ENCODE measurements at regions not wholly inside any gene's neighbourhood (a gene's known extent, or its start where the extent isn't known, plus 50 kb on each side); places are given as distances from the start of the nearest gene placed in this dataset.
"Not testable (repeated sequence)": the region's sequence is repeated elsewhere in the genome, so short reads cannot be mapped to it uniquely, and the experiment has no call there.

DNA sequence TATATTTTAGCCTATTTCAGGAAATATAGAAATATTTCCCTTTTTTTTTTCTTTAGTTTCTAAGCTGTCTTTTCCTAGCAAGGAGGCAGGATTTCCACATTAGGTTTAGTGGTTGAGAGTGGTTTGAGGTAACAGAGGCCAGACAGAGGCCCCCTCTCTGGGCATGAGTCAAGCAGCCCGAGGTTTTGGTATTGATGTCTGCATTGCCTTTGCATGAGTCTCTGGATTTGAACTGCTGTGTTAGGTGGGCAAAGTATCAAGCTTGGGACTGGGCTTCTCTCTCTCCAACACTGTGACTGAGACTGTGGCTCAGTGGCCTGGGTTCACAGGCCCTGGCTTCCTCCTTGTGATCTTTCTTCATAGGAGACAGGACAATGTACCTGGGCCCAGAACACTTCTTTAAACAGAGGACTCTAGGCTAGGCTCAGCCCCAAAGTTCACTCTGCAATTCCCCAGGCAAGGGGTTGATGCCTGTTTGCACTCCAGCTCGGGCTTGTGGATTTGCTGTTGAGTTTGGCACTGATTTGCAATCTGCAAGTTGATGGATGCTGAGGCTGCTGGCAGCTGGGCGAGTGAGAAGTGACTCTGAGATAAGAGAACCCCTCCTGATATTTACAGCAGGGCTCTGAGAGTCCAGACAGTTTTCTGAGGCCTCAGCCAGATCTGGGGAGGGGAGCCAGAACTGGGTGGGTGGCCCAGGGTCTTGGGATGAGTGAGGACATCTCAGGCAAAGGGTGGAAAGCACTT lies 271.2 kb downstream of the EN1 start:
- Histone ChIP-seq H3K4me2 (ENCODE audit: low read depth, low read length, poor library complexity, severe bottlenecking) (no peak overlapping the region), H2AFZ (ENCODE audit: low read length) (no peak overlapping the region), H3K27me3 (ENCODE audit: low read length) (no peaks in the 10 kb centered on the region), H3K36me3 (ENCODE audit: insufficient read depth, low read length) (no peaks in the 10 kb centered on the region), H3K27ac (ENCODE audit: low read length) (no peak overlapping the region), H3K9me2 (replicated peaks; ENCODE audit: insufficient read depth, low read length) (no peaks in the 10 kb centered on the region), H3K9ac (ENCODE audit: low read length) (no peak overlapping the region), H3K4me1 (ENCODE audit: low read length) (no peaks in the 10 kb centered on the region), H3K4me3 (ENCODE audit: low read length) (no peak overlapping the region), H4K20me1 (ENCODE audit: insufficient read depth, low read depth, low read length) (no peaks in the 10 kb centered on the region), H3K79me2 (ENCODE audit: low read length) (no peaks in the 10 kb centered on the region), H3K9me3 (ENCODE audit: low read length) (no peaks in the 10 kb centered on the region)
- no peak for DNase-seq

- H3K27ac ChIP-seq (ENCODE audit: low read length); H3K9me3 ChIP-seq (ENCODE audit: low read length); H3K4me1 ChIP-seq (ENCODE audit: low read length); H3K9ac ChIP-seq (ENCODE audit: low read length); DNase-seq; H3K4me2 ChIP-seq (ENCODE audit: low read depth, low read length, poor library complexity, severe bottlenecking); H3K4me3 ChIP-seq (ENCODE audit: low read length); H2AFZ ChIP-seq (ENCODE audit: low read length); H3K36me3 ChIP-seq (ENCODE audit: insufficient read depth, low read length); H3K27me3 ChIP-seq (ENCODE audit: low read length); H3K79me2 ChIP-seq (ENCODE audit: low read length); H3K9me2 ChIP-seq (replicated peaks; ENCODE audit: insufficient read depth, low read length); H4K20me1 ChIP-seq (ENCODE audit: insufficient read depth, low read depth, low read length): not testable (repeated sequence)
These were observed 275.1 kb downstream of the EN1 start for GRCh38 chr2:118572380-118572779.

- Histone ChIP-seq H3K36me3 (ENCODE audit: insufficient read depth, low read length) (no peaks in the 10 kb centered on the region), H3K9me2 (replicated peaks; ENCODE audit: insufficient read depth, low read length) (no peaks in the 10 kb centered on the region), H3K4me3 (ENCODE audit: low read length) (no peak overlapping the region), H3K9me3 (ENCODE audit: low read length) (no peaks in the 10 kb centered on the region), H3K27me3 (ENCODE audit: low read length) (no peaks in the 10 kb centered on the region), H3K27ac (ENCODE audit: low read length) (no peak overlapping the region), H3K79me2 (ENCODE audit: low read length) (no peaks in the 10 kb centered on the region), H3K4me2 (ENCODE audit: low read depth, low read length, poor library complexity, severe bottlenecking) (no peak overlapping the region), H2AFZ (ENCODE audit: low read length) (no peak overlapping the region), H3K9ac (ENCODE audit: low read length) (no peak overlapping the region), H4K20me1 (ENCODE audit: insufficient read depth, low read depth, low read length) (no peaks in the 10 kb centered on the region), H3K4me1 (ENCODE audit: low read length) (no peaks in the 10 kb centered on the region)
- DNase-seq: no peak
These were observed 277.4 kb downstream of the EN1 start for GRCh38 chr2:118569876-118570535.

GRCh38 chr2:118568700-118569099 lies 278.7 kb downstream of the EN1 start:
- Histone ChIP-seq H3K27ac (ENCODE audit: low read length) (no peak overlapping the region), H3K79me2 (ENCODE audit: low read length) (no peaks in the 10 kb centered on the region), H3K9ac (ENCODE audit: low read length) (no peak overlapping the region), H3K9me2 (replicated peaks; ENCODE audit: insufficient read depth, low read length) (no peaks in the 10 kb centered on the region), H3K4me2 (ENCODE audit: low read depth, low read length, poor library complexity, severe bottlenecking) (no peak overlapping the region), H3K27me3 (ENCODE audit: low read length) (no peaks in the 10 kb centered on the region), H3K4me1 (ENCODE audit: low read length) (no peaks in the 10 kb centered on the region), H4K20me1 (ENCODE audit: insufficient read depth, low read depth, low read length) (no peaks in the 10 kb centered on the region), H3K9me3 (ENCODE audit: low read length) (no peaks in the 10 kb centered on the region), H3K36me3 (ENCODE audit: insufficient read depth, low read length) (no peaks in the 10 kb centered on the region), H3K4me3 (ENCODE audit: low read length) (no peak overlapping the region), H2AFZ (ENCODE audit: low read length) (no peak overlapping the region)
- DNase-seq: no peak

- no peaks in the 10 kb centered on the region for H3K4me1 ChIP-seq (ENCODE audit: low read length)
- H3K4me3 ChIP-seq (ENCODE audit: low read length): no peak overlapping the region
- no peaks in the 10 kb centered on the region for H4K20me1 ChIP-seq (ENCODE audit: insufficient read depth, low read depth, low read length)
- H3K4me2 ChIP-seq (ENCODE audit: low read depth, low read length, poor library complexity, severe bottlenecking): no peak overlapping the region
- no peaks in the 10 kb centered on the region for H3K27me3 ChIP-seq (ENCODE audit: low read length)
- H3K36me3 ChIP-seq (ENCODE audit: insufficient read depth, low read length): no peaks in the 10 kb centered on the region
- H3K9me2 ChIP-seq (replicated peaks; ENCODE audit: insufficient read depth, low read length): no peaks in the 10 kb centered on the region
- no peaks in the 10 kb centered on the region for H3K9me3 ChIP-seq (ENCODE audit: low read length)
- no peak overlapping the region for H3K27ac ChIP-seq (ENCODE audit: low read length)
- no peaks in the 10 kb centered on the region for H3K79me2 ChIP-seq (ENCODE audit: low read length)
- no peak overlapping the region for H2AFZ ChIP-seq (ENCODE audit: low read length)
- H3K9ac ChIP-seq (ENCODE audit: low read length): no peak overlapping the region
- DNase-seq: no peak
These were observed 281.5 kb downstream of the EN1 start for GRCh38 chr2:118565786-118566540.

GRCh38 chr2:118565301-118565700 lies 282.1 kb downstream of the EN1 start:
- no peak overlapping the region for H2AFZ ChIP-seq (ENCODE audit: low read length)
- no peaks in the 10 kb centered on the region for H4K20me1 ChIP-seq (ENCODE audit: insufficient read depth, low read depth, low read length)
- no peak overlapping the region for H3K9ac ChIP-seq (ENCODE audit: low read length)
- no peaks in the 10 kb centered on the region for H3K9me2 ChIP-seq (replicated peaks; ENCODE audit: insufficient read depth, low read length)
- no peaks in the 10 kb centered on the region for H3K36me3 ChIP-seq (ENCODE audit: insufficient read depth, low read length)
- H3K4me1 ChIP-seq (ENCODE audit: low read length): no peaks in the 10 kb centered on the region
- no peak overlapping the region for H3K27ac ChIP-seq (ENCODE audit: low read length)
- no peaks in the 10 kb centered on the region for H3K9me3 ChIP-seq (ENCODE audit: low read length)
- H3K79me2 ChIP-seq (ENCODE audit: low read length): no peaks in the 10 kb centered on the region
- DNase-seq: no peak
- H3K4me2 ChIP-seq (ENCODE audit: low read depth, low read length, poor library complexity, severe bottlenecking): no peak overlapping the region
- H3K4me3 ChIP-seq (ENCODE audit: low read length): no peak overlapping the region
- H3K27me3 ChIP-seq (ENCODE audit: low read length): no peaks in the 10 kb centered on the region

GRCh38 chr2:118562144-118562543 lies 285.3 kb downstream of the EN1 start:
- Histone ChIP-seq H3K9me2 (replicated peaks; ENCODE audit: insufficient read depth, low read length) (no peaks in the 10 kb centered on the region), H3K27ac (ENCODE audit: low read length) (no peak overlapping the region), H3K79me2 (ENCODE audit: low read length) (no peaks in the 10 kb centered on the region), H3K36me3 (ENCODE audit: insufficient read depth, low read length) (no peaks in the 10 kb centered on the region), H3K4me2 (ENCODE audit: low read depth, low read length, poor library complexity, severe bottlenecking) (no peak overlapping the region), H2AFZ (ENCODE audit: low read length) (no peak overlapping the region), H3K27me3 (ENCODE audit: low read length) (no peaks in the 10 kb centered on the region), H4K20me1 (ENCODE audit: insufficient read depth, low read depth, low read length) (no peaks in the 10 kb centered on the region), H3K4me3 (ENCODE audit: low read length) (no peak overlapping the region), H3K4me1 (ENCODE audit: low read length) (no peaks in the 10 kb centered on the region), H3K9ac (ENCODE audit: low read length) (no peak overlapping the region), H3K9me3 (ENCODE audit: low read length) (no peaks in the 10 kb centered on the region)
- DNase-seq: no peak

- H2AFZ ChIP-seq (ENCODE audit: low read length): no peak overlapping the region
- no peaks in the 10 kb centered on the region for H3K4me1 ChIP-seq (ENCODE audit: low read length)
- H3K36me3 ChIP-seq (ENCODE audit: insufficient read depth, low read length): no peaks in the 10 kb centered on the region
- H3K9ac ChIP-seq (ENCODE audit: low read length): no peak overlapping the region
- no peaks in the 10 kb centered on the region for H3K27me3 ChIP-seq (ENCODE audit: low read length)
- no peak overlapping the region for H3K4me3 ChIP-seq (ENCODE audit: low read length)
- H3K4me2 ChIP-seq (ENCODE audit: low read depth, low read length, poor library complexity, severe bottlenecking): no peak overlapping the region
- no peak overlapping the region for H3K27ac ChIP-seq (ENCODE audit: low read length)
- H3K79me2 ChIP-seq (ENCODE audit: low read length): no peaks in the 10 kb centered on the region
- H4K20me1 ChIP-seq (ENCODE audit: insufficient read depth, low read depth, low read length): no peaks in the 10 kb centered on the region
- no peaks in the 10 kb centered on the region for H3K9me2 ChIP-seq (replicated peaks; ENCODE audit: insufficient read depth, low read length)
- H3K9me3 ChIP-seq (ENCODE audit: low read length): no peaks in the 10 kb centered on the region
- no peak for DNase-seq
These were observed 288.6 kb downstream of the EN1 start for GRCh38 chr2:118558846-118559245.

Measured in Karpas-422 (cell line).